Caco-2 (cell line): ENCODE measurements at regions not wholly inside any gene's neighbourhood (a gene's known extent, or its start where the extent isn't known, plus 50 kb on each side); places are given as distances from the start of the nearest gene placed in this dataset.

ENCODE experiments used
- BruUV-seq: library from RNA; stranded (reverse); fragments of 400-500 nt; replicated peaks from 2 replicates; lab custom pipeline; 2021; lab: Mats Ljungman, UMichigan
- CTCF ChIA-PET: fragments of 300-600 bp; sonication (Branson Sonifier 250); formaldehyde crosslinking; loops from one replicate; lab custom pipeline; 2022; ENCODE audit warnings: antibody characterized with exemption; lab: Charles Lee
- POLR2A ChIA-PET: fragments of 300-600 bp; sonication (Branson Sonifier 250); formaldehyde crosslinking; loops from one replicate; lab custom pipeline; 2022; ENCODE audit warnings: antibody characterized with exemption; lab: Charles Lee
- DNase-seq, 2 experiments: peaks; one replicate each; pipeline versions ENCODE4 v3.0.0 to v3.0.0-alpha.2; 2020 to 2022
- H3K27me3 ChIP-seq: replicated peaks from 2 replicates; pipeline ENCODE4 v1.6.0; 2011; ENCODE audit warnings: low read length; ENCODE audit not compliant: control insufficient read depth, insufficient read depth
- H3K36me3 ChIP-seq: 2 replicates; pipeline ENCODE4 v1.5.1; 2011; ENCODE audit warnings: low read length; ENCODE audit not compliant: control insufficient read depth, insufficient read depth
- H3K4me1 ChIP-seq: fragments of 250-450 bp; sonication (Bioruptor Pico); 2 replicates; pipeline ENCODE4 v1.5.1; 2020; ENCODE audit warnings: mild to moderate bottlenecking
- H3K4me3 ChIP-seq: 2 replicates; pipeline ENCODE4 v1.5.1; 2011; ENCODE audit warnings: low read depth, mild to moderate bottlenecking, control low read depth, low read length
- H3K9me3 ChIP-seq: fragments of 250-450 bp; sonication (Bioruptor Pico); 2 replicates; pipeline ENCODE4 v1.5.1; 2020; ENCODE audit warnings: mild to moderate bottlenecking, moderate library complexity
- H3K27ac Mint-ChIP-seq: one replicate; pipeline ENCODE4 v1.8.0; 2022; ENCODE audit warnings: mixed read lengths; ENCODE audit not compliant: unreplicated experiment
- H3K27me3 Mint-ChIP-seq: one replicate; pipeline ENCODE4 v1.8.0; 2022; ENCODE audit warnings: mixed read lengths; ENCODE audit not compliant: insufficient read depth, unreplicated experiment
- H3K36me3 Mint-ChIP-seq: one replicate; pipeline ENCODE4 v1.8.0; 2022; ENCODE audit warnings: mild to moderate bottlenecking, mixed read lengths; ENCODE audit not compliant: insufficient read depth, unreplicated experiment
- H3K4me1 Mint-ChIP-seq: one replicate; pipeline ENCODE4 v1.8.0; 2022; ENCODE audit warnings: low read depth, mixed read lengths; ENCODE audit not compliant: unreplicated experiment
- H3K4me3 Mint-ChIP-seq: one replicate; pipeline ENCODE4 v1.8.0; 2022; ENCODE audit warnings: mild to moderate bottlenecking, moderate library complexity, mixed read lengths; ENCODE audit not compliant: unreplicated experiment
- H3K9me3 Mint-ChIP-seq: one replicate; pipeline ENCODE4 v1.8.0; 2022; ENCODE audit warnings: mixed read lengths; ENCODE audit not compliant: unreplicated experiment
- CTCF ChIP-seq, 2 experiments: fragments of 200-600 bp in 1 of 2; IDR thresholded peaks; 1 replicate in 1 of 2; 2 replicates in 1 of 2; pipeline versions ENCODE4 v1.5.1 to v1.8.0; 2011 to 2022; ENCODE audit warnings: antibody characterized with exemption in 1 of 2, control low read depth in 1 of 2, inconsistent platforms in 1 of 2, low read depth in 1 of 2, low read length in 1 of 2, mild to moderate bottlenecking in 1 of 2, moderate library complexity in 1 of 2; ENCODE audit not compliant: insufficient read depth in 1 of 2, severe bottlenecking in 1 of 2, unreplicated experiment in 1 of 2
- intact Hi-C: fragments of 100-400 bp; cut with micrococcal nuclease; formaldehyde crosslinking; loops from one replicate; pipeline ENCODE4 v1.10.0; 2022; ENCODE audit not compliant: unreplicated experiment

DNA sequence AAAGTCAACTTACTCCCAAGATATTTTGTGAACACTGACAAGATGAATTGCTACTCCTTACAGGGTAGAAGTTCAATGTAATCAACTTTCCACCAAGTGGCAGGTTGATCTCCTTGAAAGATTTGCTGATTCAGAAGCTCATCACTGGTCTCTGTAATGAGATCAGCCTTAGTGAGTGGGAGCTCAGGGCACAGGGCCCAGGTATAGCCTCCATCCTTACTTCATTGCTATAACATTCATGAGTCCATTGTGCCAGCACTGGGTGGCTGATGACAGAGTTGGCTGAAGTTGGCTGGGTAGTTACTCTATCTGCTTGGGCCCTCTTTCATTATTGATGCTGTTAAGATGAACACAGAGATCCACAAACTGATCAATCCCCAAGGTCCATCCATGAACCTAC is 379.0 kb downstream of the IRS1 start:
- H3K9me3 ChIP-seq: 0 out of 2 replicates have a peak, but pooled peaks cover 3% of the 10 kb centered on the region
- H3K36me3 ChIP-seq: no peaks in the 10 kb centered on the region
- Mint-ChIP-seq H3K27me3 (no peaks in the 10 kb centered on the region), H3K9me3 (peaks cover 10% of the 10 kb centered on the region), H3K4me3 (no peak overlapping the region), H3K4me1 (peaks cover 20% of the 10 kb centered on the region), H3K36me3 (no peaks in the 10 kb centered on the region), H3K27ac (no peak overlapping the region)
- ChIA-PET POLR2A (no interaction called here), CTCF (no interaction called here)
- no peaks in the 10 kb centered on the region for H3K4me1 ChIP-seq
- no peak for DNase-seq
- H3K27me3 ChIP-seq: no peaks in the 10 kb centered on the region
- intact Hi-C loops: no loop called here
- TF ChIP-seq CTCF (IDR thresholded peaks at IDR 0.05; ENCODE audit: insufficient read depth in 1 of 2, low read depth in 1 of 2, low read length in 1 of 2, severe bottlenecking in 1 of 2, unreplicated experiment in 1 of 2): no peak
- no TSS peak for BruUV-seq
- no peak overlapping the region for H3K4me3 ChIP-seq

- POLR2A ChIA-PET: no interaction called here
- Mint-ChIP-seq H3K36me3 (no peaks in the 10 kb centered on the region), H3K4me1 (peaks cover 3% of the 10 kb centered on the region), H3K9me3 (peaks cover 10% of the 10 kb centered on the region), H3K4me3 (no peak overlapping the region), H3K27me3 (no peaks in the 10 kb centered on the region), H3K27ac (no peak overlapping the region)
- 0 out of 2 replicates have a peak, but pooled peaks cover 3% of the 10 kb centered on the region for H3K9me3 ChIP-seq
- BruUV-seq: no TSS peak
- H3K27me3 ChIP-seq: no peaks in the 10 kb centered on the region
- intact Hi-C loops: no loop called here
- no peak overlapping the region for H3K4me3 ChIP-seq
- CTCF ChIA-PET: no interaction called here
- TF ChIP-seq CTCF (IDR thresholded peaks at IDR 0.05; ENCODE audit: insufficient read depth in 1 of 2, low read depth in 1 of 2, low read length in 1 of 2, severe bottlenecking in 1 of 2, unreplicated experiment in 1 of 2): no peak
- no peak for DNase-seq
- no peaks in the 10 kb centered on the region for H3K36me3 ChIP-seq
- H3K4me1 ChIP-seq: no peaks in the 10 kb centered on the region
Measured at GRCh38 chr2:226418521-226418920, 381.1 kb downstream of the IRS1 start.

DNA sequence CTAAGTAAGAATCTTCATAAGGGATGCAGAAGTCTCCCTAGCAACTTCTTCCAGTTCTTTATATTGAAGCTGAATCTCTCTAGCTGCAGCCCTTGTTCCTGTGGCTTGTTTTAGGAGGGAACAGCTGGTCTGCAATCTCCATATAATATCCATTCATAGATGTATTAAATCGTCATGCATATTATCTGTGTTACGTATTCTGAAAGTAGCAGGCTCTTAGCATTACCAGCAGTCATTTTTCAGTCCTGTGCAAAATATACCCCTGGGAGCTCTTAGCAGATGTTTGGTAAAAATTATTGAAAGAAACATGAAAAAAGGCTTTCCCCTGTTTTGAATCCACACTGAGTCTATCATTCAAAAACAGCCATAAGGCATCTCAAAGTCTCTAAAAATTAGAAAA is 385.3 kb downstream of the IRS1 start:
- CTCF ChIA-PET: no interaction called here
- BruUV-seq: no TSS peak

More for the DNA sequence above, 385.3 kb downstream of the IRS1 start:
- 0 out of 2 replicates have a peak, but pooled peaks cover 3% of the 10 kb centered on the region for H3K9me3 ChIP-seq
- no peak overlapping the region for H3K27ac Mint-ChIP-seq
- H3K4me1 ChIP-seq: peaks cover 19% of the 10 kb centered on the region
- peaks cover 23% of the 10 kb centered on the region for H3K9me3 Mint-ChIP-seq
- POLR2A ChIA-PET: no interaction called here
- no peak overlapping the region for H3K4me3 ChIP-seq
- H3K27me3 ChIP-seq: no peaks in the 10 kb centered on the region
- H3K36me3 Mint-ChIP-seq: no peaks in the 10 kb centered on the region
- H3K4me3 Mint-ChIP-seq: no peak overlapping the region
- peaks cover 7% of the 10 kb centered on the region for H3K4me1 Mint-ChIP-seq
- H3K27me3 Mint-ChIP-seq: no peaks in the 10 kb centered on the region
- intact Hi-C loops: no loop called here
- no peak for DNase-seq
- no peak for TF ChIP-seq CTCF (IDR thresholded peaks at IDR 0.05; ENCODE audit: insufficient read depth in 1 of 2, low read depth in 1 of 2, low read length in 1 of 2, severe bottlenecking in 1 of 2, unreplicated experiment in 1 of 2)
- H3K36me3 ChIP-seq: no peaks in the 10 kb centered on the region
